DMS 273 (cell line): ENCODE measurements at regions not wholly inside any gene's neighbourhood (a gene's known extent, or its start where the extent isn't known, plus 50 kb on each side); places are given as distances from the start of the nearest gene placed in this dataset.
"Not testable (repeated sequence)": the region's sequence is repeated elsewhere in the genome, so short reads cannot be mapped to it uniquely, and the experiment has no call there.

ENCODE experiments used
- DNase-seq: peaks from one replicate; lab custom pipeline; 2025; ENCODE audit not compliant: unreplicated experiment; lab: John Stamatoyannopoulos, UW

DNA sequence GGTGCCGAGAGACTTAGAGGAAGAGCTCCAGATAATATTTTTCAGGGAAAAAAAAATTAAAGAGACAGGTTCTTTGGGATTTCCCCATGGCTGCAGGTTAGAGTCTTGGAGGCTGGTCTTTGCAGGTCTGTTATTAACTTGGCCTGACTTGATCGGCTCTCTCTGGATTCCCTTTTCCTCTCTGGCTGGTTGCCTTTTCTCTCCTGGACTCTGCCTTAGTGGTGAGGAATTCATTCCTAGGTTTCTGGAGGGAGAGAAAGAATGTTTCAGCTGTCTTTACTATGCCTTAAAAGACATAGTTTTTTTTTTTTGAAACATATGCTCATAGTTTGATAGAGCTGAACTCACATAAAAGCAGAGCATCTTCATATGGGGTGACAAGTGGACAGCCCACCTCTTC lies 336.3 kb downstream of the BMP4 start:
- no peak for DNase-seq

DNA sequence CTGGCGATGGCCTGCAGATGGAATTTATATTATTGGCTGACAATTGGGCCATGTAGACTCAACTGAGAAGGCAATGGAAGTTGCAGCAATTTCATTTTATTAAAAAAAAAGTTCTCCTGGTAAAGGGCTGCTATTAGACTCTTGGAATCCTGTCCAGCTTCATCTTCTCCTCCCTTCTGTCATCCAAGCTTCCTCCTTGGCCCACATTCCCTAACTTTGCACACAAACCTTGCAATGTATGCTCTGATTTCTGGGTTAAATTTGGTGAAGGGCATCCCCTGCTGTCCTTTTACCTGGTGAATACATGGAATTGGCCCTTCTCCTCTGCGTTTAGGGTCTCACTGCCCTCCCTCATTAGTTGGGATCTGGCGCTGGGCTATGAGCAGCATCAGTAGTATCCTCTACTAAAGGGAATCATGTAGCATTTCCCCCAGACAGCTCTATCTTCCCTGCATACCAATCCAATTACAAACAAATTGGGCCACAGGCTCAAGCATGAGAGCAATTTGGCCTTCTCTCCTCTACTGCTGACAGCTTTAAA lies 336.9 kb downstream of the BMP4 start:
- DNase-seq: no peak

DNA sequence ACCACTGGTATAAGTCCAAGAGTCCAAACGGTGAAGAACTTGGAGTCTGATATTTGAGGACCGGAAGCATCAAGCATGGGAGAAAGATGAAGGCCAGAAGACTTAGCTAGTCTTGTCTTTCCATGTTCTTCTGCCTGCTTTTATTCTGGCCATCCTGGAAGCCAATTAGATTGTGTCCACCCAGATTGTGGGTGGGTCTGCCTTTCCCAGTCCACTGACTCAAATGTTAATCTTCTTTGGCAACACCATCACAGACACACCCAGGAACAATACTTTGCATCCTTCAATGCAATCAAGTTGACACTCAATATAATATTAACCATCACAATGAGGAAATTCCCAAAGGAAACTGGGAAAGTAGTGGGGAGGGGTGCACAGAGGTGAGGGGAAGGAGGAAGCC lies 340.1 kb downstream of the BMP4 start:
- not testable (repeated sequence) for DNase-seq

DNA sequence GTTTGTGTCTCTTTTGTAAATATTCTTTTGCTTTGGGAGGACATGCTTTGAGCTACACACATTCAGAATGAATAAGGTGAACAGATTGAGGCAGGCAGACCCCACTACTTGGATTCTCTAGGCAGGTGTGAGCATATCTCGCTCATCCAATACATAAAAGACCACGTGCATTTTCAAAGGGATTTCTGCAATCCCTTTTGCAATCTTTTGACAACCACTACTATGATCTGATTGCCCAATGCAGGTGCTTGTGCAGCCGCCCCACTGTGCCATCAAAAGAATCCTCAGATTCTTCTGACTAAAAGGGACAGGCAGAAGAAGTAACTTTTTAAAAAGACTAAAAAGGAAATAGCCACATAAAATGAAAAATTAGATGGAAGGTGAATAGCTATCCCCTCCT lies 341.4 kb downstream of the BMP4 start:
- no peak for DNase-seq

DNA sequence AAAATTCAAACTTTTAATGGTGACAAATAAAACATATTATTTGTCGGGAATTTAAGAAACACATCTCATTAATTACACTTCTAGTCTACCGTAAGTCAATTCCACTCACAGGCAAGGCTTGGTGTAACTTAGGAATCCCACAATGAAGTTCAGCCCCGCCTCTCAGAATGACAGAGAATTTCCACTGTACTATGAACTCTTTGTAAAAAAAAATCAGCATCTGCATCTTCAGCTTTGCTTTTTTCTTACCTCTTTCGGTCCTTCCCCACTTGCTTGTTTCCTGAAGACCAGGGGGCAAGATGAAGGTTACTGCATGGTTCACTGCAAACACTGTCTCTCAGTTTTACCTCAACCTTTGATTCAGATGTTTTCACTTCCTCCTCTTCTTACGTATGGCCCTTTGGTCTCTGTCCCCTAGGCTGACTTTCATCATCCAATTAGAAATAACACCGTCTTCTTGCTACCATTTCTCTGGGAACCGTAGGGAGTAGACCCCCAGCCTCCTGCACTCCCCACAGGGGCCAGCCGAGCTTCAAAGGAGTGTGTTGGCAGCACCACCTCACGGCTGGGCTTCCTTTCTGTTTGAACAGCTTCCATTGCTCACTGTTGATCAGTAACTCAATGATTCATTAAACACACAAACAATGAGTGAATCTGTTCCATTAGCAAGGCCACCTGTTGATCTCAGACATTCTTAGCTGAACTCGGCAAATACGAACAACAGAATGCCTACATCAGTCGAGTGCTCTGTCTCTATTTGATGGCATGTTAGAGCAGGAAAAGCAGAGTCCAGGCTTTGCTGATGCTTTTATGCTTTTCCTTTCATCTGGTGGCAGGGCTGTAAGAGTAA lies 343.0 kb downstream of the BMP4 start:
- DNase-seq: no peak

DNA sequence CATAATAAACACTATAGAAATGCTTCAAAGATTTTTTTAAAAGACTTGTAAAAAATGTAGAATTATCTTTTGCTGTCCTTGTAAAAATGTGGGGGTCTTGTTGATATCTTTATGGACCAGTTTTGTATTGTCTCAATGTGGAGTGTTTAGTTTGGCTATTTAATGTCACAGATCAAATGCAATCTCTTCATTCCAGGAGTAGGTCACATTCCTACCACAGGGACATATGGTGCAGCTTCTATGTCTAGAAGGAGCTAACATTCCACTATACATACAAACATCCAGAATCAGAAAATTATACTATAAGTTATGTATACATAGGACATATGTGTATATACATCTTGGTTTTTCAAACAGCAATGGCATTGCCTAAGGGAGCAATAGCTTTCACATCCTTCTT lies 345.7 kb downstream of the BMP4 start:
- no peak for DNase-seq

DNA sequence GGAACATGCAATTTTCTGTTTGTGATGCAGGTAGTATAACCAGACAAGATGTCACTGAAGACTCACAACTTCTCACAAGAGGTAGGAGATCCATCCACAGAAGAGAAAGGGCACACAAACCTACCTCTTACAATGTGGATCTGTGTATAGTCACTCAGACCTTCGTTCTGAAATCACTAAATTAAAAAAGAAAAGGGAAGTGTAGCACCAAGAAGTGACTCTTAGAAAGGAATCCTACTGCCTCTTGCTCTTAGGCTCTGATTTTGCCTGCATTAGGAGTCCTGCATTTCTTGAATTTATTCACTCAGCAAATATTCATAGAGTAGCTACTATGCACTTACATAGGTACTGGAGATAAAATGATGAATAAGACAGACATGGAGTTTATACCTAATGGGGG lies 347.6 kb downstream of the BMP4 start:
- no peak for DNase-seq

DNA sequence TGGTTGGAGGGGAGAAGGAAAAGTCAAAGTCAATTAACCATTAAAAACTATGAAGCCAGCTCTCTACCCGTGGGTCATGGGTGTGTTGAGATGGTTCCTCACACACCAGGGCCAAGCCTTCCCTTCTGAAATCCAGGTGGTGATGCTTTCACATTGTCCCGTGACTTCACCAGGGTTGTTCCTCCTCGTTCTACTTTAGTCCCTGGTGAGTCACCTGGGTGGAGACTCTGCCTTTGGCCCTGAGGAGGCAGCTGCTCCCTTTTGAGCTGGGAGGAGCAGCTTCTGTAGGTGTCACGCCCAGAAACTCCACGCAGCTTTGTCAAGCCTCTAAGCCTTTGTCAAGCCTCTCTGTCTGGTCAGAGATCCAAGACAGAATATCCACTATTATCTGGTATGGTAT lies 348.3 kb downstream of the BMP4 start:
- no peak for DNase-seq

DNA sequence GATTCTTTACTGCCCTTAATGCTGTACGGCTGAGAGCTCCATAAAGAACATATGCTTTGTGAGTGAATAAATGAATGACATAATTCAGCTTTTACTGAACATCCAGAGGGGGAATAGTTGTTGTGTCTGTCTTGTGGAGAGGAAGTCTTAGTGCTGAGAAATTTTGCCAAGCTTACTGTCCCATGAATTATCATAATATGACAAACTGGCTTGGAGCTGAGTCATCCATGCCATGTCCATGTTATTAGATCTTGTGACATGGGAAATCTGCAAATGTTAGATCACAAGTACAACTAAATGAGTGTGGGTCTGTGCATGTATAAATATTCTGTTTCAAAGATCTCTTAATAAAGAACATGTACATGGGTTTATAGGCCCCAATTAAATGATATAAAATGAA lies 350.4 kb downstream of the BMP4 start:
- no peak for DNase-seq

DNA sequence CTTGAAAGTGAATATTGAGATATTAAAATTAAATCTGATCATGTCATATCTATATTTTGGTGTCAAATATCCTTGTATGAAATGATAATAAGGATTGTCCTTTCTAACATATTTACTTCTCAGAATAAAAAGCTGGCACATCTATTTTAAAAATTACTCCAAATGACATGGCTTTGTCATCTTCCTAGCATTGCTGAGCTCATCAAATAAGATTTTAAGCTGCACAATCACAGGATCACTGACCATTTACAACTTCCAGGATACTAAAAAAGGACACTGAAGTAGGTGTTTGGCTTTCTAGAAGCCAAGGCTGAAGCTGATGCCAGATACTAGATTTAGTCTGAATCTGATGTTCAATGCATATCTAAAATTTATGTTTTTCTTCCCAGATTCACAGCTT lies 351.1 kb downstream of the BMP4 start:
- DNase-seq: no peak

DNA sequence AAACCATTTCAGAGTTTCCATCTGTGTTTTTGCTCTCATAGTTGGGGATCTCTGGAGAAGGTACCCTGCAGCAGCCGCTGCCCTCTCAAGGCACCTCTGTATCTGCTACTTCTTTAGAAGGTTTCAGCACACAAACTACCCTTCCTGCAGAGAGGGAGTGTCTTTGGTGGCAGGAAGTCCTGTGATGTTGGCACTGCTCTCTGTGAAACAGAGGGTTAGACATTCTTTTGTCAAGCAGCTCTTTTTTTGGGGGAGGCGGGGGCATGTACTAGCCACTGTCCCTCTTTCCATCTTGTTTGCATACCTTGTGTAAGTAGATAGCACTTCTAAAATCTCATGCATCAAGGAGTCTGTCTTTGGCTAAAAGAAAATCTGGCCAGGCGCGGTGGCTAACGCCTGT lies 352.6 kb downstream of the BMP4 start:
- no peak for DNase-seq

DNA sequence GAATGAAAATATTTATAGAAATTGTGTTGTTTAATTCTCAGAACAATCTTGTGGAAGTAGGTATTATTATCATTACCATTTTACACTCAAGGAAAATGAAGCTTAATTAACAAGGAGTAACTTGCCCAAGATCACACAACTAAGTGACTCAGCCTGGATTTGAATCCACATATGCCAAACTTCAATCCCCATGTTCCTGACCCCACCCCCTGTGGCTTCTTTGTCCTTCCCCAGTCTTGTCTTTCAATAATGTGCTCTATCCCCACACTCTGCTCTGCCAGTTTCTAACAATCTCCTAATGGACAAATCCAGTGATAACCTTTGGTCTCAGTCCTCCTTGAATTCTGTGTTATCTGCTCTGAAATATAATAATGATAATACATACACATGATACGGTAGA lies 355.2 kb downstream of the BMP4 start:
- no peak for DNase-seq

DNA sequence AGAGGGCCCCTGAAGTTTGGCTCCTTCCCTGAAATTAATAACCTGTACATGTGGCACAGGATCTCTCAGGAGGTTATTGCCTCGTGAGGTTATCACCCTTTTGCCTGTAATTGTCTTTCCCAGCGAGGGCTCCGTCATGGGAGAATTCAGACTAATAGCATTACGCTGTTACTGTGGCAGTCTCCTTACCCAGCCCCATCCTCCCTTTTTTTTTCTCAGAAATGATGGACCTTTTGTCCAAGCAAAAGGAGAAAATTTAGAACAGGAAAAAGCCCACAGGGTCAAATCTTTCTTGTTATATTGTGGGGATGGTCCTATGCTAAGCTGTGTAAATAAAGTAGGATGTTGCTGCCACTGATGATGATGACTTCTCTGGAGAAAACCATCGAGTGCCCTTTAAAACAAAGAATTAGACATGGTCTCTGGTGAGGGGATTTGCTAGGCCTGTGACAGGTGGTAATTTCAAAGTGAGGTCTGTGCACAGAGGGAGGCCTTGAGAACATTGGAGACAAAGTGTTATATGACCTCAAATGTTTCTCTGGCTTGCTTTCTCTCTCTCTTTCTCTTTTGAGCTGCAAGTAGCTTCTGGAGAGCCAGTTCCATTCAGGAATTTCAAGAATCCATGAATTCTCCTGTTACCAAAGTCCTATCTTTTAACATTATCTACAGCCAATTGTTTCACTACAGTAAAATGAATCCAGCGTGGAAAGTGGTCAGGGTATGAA lies 357.2 kb downstream of the BMP4 start:
- no peak for DNase-seq

DNA sequence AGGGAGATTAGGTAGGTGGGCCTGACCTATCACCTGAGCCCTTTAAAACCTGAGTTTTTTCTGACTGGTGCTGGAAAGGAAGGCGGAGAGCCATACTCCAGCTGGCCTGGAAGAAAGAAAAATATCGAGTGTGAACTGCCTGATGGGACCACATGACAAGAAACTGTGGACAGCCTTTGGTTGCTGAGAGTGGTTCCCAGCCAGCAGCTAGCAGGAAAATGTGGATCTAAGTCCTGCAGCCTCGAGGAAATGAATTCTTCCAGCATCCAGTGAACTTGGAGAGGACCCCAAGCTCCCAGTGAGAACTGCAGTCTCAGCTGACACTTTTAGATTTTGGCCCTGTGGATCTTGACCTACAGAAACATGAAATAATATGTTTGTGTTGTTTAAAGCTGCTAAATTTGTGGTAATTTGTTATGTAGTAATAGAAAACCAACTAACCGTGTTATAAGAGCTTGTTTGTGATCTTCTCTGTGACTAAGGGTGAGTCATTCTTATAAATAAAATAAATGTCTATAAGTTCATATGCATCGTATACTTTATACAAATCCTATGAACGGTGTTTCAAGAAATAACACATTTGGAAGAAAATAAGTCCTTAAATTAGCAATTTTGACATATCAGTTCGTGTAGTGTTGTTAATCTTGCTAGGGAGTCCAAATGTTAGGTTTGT lies 359.6 kb downstream of the BMP4 start:
- no peak for DNase-seq

DNA sequence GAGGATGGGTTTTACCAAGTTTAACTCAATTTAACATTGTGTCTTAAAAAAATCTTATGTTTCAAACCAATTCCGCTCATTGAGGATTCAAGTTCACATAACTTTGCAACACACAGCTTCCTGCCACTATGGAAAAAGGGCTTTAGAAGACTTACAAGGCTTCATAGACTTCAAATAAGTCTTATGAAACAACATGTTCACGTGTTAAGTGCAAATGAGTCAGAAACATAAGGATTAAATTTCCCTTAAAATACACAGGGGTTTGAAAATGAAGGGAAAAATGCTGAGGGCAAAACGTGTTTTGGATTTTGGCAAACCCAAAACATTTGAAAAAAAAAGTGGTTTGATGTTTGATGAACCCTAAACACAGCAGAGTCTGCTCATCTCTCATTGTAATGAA lies 364.8 kb downstream of the BMP4 start:
- no peak for DNase-seq

DNA sequence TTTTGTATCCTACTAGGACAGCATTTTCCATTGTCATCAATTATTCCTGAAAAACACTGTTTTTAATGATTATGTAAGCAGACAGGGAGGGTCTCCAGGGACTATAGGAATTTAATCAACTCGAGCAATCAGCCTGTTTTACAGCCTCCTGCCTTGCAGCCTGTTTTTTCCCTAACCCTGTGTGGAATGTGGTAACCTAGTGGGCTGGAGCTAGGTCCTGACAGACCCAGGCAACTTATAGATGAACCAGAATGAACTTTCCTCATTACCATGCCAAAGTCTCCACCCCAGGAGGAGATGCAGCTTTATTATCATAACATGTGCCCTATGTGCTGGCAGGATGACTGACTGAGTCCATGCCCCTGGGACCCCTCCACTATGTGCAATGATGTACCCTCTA lies 375.1 kb downstream of the BMP4 start:
- DNase-seq: no peak

DNA sequence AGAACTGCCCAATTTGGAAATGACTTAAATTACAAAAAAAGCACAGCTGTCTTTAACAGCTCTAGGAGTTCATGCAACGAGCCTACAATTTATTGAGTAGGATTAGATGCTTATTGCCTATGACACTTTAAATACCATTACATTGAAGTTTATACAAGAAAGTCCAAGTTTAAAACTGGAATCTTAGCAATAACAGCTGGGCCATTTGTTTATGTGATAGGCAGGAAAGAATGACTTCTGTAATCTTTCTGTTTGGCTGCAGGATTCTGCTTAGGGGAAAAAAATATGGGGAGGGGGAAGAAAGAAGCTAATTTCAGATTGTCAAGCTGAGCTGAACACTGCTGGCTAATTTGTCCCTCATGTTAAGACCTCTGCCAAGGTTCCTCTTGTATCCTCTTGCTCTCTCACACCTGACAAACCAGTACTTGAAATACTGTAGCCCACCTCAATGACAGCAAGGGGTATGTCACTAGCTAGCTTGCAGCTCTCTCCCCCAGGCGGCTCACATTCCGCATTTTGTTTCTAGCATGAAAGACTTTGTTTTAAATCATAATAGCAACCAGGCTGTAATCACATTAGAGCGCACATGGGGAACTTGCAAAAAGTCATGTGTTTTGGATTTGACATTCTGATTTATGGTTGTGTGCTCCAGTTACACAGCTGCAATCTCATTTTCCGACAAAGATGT lies 384.8 kb downstream of the BMP4 start:
- no peak for DNase-seq

DNA sequence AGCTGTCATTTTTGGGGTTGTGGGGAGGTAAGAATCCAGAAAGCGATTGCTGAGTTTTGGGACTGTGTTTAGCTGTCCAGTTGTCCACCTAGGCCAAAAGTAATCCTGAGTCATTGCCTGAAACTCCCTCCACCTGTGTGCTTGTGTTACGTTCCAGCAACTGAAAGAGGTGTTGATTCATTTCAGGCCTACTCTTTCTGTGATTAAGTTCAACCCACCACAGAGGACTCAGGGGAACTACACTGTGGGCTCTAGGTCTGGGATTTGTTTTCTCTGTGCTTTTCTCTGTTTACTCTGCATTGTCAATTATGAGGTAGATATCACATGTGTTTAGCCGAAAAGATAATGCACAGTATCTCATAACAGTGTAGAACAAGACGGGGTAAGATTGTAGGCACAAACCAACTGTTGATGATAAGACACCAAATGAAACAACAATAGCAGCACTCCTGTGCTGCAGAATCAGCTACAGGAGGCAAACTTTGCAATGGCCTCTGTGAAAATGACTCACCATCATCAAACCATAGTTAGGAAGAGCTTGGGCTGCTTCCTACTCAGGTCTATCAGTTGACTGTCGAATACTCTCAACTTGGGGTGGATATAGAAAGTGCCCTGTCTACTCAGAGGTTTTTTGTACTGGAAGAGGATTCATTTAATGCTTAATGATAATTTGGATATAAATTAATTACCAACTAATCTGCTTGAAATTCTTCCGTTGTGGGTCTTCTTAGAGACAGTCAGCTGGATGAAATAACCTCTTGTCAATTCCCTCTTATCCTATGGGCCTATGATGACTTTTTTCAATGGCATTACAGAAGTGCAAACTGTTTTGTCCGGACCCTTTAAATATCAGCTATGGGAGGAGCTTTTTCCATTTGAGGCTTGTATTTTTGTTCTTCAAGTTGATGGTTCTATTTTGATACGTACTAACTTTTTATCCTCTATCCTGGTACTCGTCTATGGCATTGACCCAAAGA lies 385.9 kb downstream of the BMP4 start:
- DNase-seq: no peak

DNA sequence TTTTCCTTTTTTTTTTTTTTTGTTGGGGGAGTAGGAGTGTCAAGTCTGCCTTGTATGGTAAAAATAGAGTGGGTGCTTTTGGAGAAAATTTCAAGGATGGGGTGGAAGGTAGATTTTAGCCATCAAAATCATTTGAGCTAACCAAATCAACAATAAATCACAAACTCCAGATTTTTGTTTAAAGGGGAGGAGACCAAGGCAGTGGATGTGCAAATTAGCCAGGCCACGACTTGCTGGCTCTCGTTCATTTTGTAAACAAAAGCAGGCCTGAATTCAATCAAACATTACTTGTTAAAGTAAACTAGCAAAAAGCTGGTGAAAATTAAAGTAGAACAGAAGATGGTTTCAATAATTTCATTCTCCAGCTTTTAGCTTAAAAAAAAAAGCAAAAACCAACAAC lies 387.2 kb downstream of the BMP4 start:
- DNase-seq: no peak

DNA sequence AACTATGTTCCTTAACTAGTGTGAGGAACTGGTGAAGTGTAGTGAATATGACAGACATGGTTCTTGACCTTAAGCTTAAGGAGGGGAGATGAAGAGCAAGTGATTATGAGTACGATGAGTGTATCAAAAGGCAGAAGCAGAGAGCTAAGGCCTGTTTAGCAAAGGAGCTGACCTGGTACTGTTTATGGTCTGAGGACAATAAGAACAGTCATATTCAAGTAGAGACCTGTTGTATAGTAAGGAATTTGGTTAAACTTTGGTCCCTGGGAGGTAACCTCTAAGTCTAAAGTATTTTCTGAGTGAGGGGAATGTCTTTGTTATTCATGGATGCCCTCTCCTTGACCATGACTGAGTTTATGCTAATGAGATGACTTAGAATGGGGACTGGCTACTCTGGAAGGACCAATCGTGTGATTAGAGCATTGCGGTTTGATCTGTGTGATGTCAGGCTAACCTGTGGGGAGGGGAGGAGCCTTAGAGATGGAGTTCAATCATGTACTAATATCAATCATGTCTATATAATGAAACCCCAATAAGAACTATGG lies 389.3 kb downstream of the BMP4 start:
- DNase-seq: no peak
